ENCODE measurements at regions not wholly inside any gene's neighbourhood (a gene's known extent, or its start where the extent isn't known, plus 50 kb on each side); places are given as distances from the start of the nearest gene placed in this dataset.

DNA sequence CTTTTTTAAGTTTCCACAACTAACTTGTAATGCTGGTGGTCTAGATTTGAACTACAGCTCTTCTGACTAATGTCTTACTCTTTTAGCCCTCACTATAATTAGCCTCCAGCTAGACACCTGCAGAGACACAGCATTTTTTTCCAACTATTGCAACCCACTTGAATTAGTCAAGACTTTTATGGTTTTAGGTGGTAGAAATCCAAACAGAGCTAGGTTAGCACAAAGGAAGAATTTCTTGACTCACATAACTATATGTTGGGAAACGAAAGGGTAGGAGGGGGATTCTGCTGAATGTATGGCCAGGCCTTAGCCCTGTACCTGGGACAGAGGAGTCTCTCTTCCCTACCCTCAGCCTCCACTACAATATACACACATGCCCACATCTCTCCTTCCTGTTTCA lies 586.1 kb downstream of the INHBA start:
- Mint-ChIP-seq H3K9me3 (peaks cover 3 to 7% of the 10 kb centered on the region in 2 donors), H3K4me3 (no peak overlapping the region), H3K4me1 (no peaks in the 10 kb centered on the region), H3K36me3 (no peaks in the 10 kb centered on the region), H3K27me3 (ENCODE audit: low read depth in 2 of 2) (no peaks in the 10 kb centered on the region), H3K27ac (no peak overlapping the region)
- DNase-seq (no peak), ATAC-seq (no peak)
- TF ChIP-seq, protein P1, sequence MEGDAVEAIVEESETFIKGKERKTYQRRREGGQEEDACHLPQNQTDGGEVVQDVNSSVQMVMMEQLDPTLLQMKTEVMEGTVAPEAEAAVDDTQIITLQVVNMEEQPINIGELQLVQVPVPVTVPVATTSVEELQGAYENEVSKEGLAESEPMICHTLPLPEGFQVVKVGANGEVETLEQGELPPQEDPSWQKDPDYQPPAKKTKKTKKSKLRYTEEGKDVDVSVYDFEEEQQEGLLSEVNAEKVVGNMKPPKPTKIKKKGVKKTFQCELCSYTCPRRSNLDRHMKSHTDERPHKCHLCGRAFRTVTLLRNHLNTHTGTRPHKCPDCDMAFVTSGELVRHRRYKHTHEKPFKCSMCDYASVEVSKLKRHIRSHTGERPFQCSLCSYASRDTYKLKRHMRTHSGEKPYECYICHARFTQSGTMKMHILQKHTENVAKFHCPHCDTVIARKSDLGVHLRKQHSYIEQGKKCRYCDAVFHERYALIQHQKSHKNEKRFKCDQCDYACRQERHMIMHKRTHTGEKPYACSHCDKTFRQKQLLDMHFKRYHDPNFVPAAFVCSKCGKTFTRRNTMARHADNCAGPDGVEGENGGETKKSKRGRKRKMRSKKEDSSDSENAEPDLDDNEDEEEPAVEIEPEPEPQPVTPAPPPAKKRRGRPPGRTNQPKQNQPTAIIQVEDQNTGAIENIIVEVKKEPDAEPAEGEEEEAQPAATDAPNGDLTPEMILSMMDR (IDR thresholded peaks at IDR 0.05), result no peak
- H3K27ac ChIP-seq (ENCODE audit: low read length), result no peak overlapping the region
- WGBS (ENCODE audit: insufficient coverage), result no CpG with 5 or more reads among the region's 1 CpG
- H3K36me3 ChIP-seq (ENCODE audit: control insufficient read depth, insufficient read depth, low read length), result no peaks in the 10 kb centered on the region
- intact Hi-C loops (cut with micrococcal nuclease), result no loop called here
- H3K4me1 ChIP-seq (ENCODE audit: control insufficient read depth, insufficient read depth, low read length), result no peaks in the 10 kb centered on the region
- H3K9me3 ChIP-seq (ENCODE audit: control insufficient read depth, insufficient read depth, low read length), result no peaks in the 10 kb centered on the region
- H3K27me3 ChIP-seq (ENCODE audit: control insufficient read depth, insufficient read depth, low read length), result no peaks in the 10 kb centered on the region
- no peak overlapping the region for H3K4me3 ChIP-seq (ENCODE audit: low read length)

- no peaks in the 10 kb centered on the region for H3K27me3 ChIP-seq (ENCODE audit: control insufficient read depth, insufficient read depth, low read length)
- ATAC-seq (no peak), DNase-seq (no peak)
- TF ChIP-seq, protein P1 (IDR thresholded peaks at IDR 0.05), result no peak
- Mint-ChIP-seq H3K36me3 (no peaks in the 10 kb centered on the region), H3K27me3 (ENCODE audit: low read depth in 2 of 2) (no peaks in the 10 kb centered on the region), H3K4me1 (no peaks in the 10 kb centered on the region), H3K9me3 (peaks cover 3 to 7% of the 10 kb centered on the region in 2 donors), H3K4me3 (no peak overlapping the region), H3K27ac (no peak overlapping the region)
- H3K36me3 ChIP-seq (ENCODE audit: control insufficient read depth, insufficient read depth, low read length), result no peaks in the 10 kb centered on the region
- H3K4me3 ChIP-seq (ENCODE audit: low read length), result no peak overlapping the region
- WGBS (ENCODE audit: insufficient coverage), result 87% methylated on average over 3 of the region's 3 CpGs
- no peaks in the 10 kb centered on the region for H3K4me1 ChIP-seq (ENCODE audit: control insufficient read depth, insufficient read depth, low read length)
- no peaks in the 10 kb centered on the region for H3K9me3 ChIP-seq (ENCODE audit: control insufficient read depth, insufficient read depth, low read length)
- intact Hi-C loops (cut with micrococcal nuclease), result no loop called here
- no peak overlapping the region for H3K27ac ChIP-seq (ENCODE audit: low read length)
These were observed 586.6 kb downstream of the INHBA start for GRCh38 chr7:41116337-41116736.

- no peaks in the 10 kb centered on the region for H3K4me1 ChIP-seq (ENCODE audit: control insufficient read depth, insufficient read depth, low read length)
- H3K36me3 ChIP-seq (ENCODE audit: control insufficient read depth, insufficient read depth, low read length), result no peaks in the 10 kb centered on the region
- DNase-seq, result no peak
- intact Hi-C loops (cut with micrococcal nuclease), result no loop called here
- no peak for ATAC-seq
- no peak overlapping the region for H3K4me3 ChIP-seq (ENCODE audit: low read length)
- H3K9me3 ChIP-seq (ENCODE audit: control insufficient read depth, insufficient read depth, low read length), result no peaks in the 10 kb centered on the region
- Mint-ChIP-seq H3K27me3 (ENCODE audit: low read depth in 2 of 2) (no peaks in the 10 kb centered on the region), H3K4me3 (no peak overlapping the region), H3K9me3 (peaks cover 3 to 4% of the 10 kb centered on the region in 2 donors), H3K36me3 (no peaks in the 10 kb centered on the region), H3K27ac (no peak overlapping the region), H3K4me1 (no peaks in the 10 kb centered on the region)
- H3K27ac ChIP-seq (ENCODE audit: low read length), result no peak overlapping the region
- H3K27me3 ChIP-seq (ENCODE audit: control insufficient read depth, insufficient read depth, low read length), result no peaks in the 10 kb centered on the region
- TF ChIP-seq, protein P1 (IDR thresholded peaks at IDR 0.05), result no peak
- WGBS (ENCODE audit: insufficient coverage), result 68% methylated on average over 2 of the region's 2 CpGs
These were observed 588.2 kb downstream of the INHBA start for GRCh38 chr7:41114691-41115090.

DNA sequence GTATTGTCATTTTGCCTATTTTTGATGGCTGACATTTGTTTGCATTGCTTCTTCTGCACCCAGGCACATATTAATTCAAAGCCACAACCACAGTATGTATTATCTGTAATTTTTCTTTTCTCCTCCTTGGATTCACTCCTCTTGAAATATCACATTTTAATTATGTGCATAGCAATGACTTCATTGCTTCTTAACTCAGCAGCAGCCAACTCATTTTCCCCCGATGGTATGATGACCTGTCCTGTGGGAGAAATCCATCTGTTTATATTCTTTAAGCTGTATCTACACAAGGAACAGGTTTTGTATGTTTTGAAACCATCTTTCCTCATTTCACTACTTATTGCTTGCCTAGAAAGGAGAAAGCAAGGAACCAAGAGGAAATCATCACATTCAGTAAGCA lies 588.8 kb downstream of the INHBA start:
- Mint-ChIP-seq H3K27me3 (ENCODE audit: low read depth in 2 of 2) (no peaks in the 10 kb centered on the region), H3K27ac (no peak overlapping the region), H3K9me3 (peaks cover 4 to 7% of the 10 kb centered on the region in 2 donors), H3K36me3 (no peaks in the 10 kb centered on the region), H3K4me1 (no peaks in the 10 kb centered on the region), H3K4me3 (no peak overlapping the region)
- Histone ChIP-seq H3K27ac (ENCODE audit: low read length) (no peak overlapping the region), H3K36me3 (ENCODE audit: control insufficient read depth, insufficient read depth, low read length) (no peaks in the 10 kb centered on the region), H3K27me3 (ENCODE audit: control insufficient read depth, insufficient read depth, low read length) (no peaks in the 10 kb centered on the region), H3K4me3 (ENCODE audit: low read length) (no peak overlapping the region), H3K9me3 (ENCODE audit: control insufficient read depth, insufficient read depth, low read length) (no peaks in the 10 kb centered on the region), H3K4me1 (ENCODE audit: control insufficient read depth, insufficient read depth, low read length) (no peaks in the 10 kb centered on the region)
- TF ChIP-seq, protein P1 (IDR thresholded peaks at IDR 0.05), result no peak
- no peak for ATAC-seq
- DNase-seq, result no peak
- intact Hi-C loops (cut with micrococcal nuclease), result no loop called here
- WGBS (ENCODE audit: insufficient coverage), result no CpG with 5 or more reads among the region's 1 CpG

Data from natural killer cell (primary cell).